ENCODE measurements at regions not wholly inside any gene's neighbourhood (a gene's known extent, or its start where the extent isn't known, plus 50 kb on each side); places are given as distances from the start of the nearest gene placed in this dataset.

GRCh38 chr19:28646629-28647028 is 566.3 kb downstream of the UQCRFS1 start:
- in situ Hi-C loops (cut with MboI) (no loop called here), intact Hi-C loops (cut with micrococcal nuclease; ENCODE audit: unreplicated experiment) (no loop called here)
- H3K4me3 ChIP-seq: no peak overlapping the region
- ChIA-PET POLR2A (no interaction called here), RAD21 (ENCODE audit: unreplicated experiment) (no interaction called here), SMC1A (ENCODE audit: uncharacterized antibody, unreplicated experiment) (no interaction called here), CTCF (no interaction called here)
- WGBS (ENCODE audit: insufficient coverage, insufficient replicate concordance, low lambda C conversion rate, missing lambda C conversion rate): 2% methylated on average over 6 of the region's 6 CpGs
- H3K9me3 ChIP-seq (replicated peaks; ENCODE audit: control insufficient read depth, insufficient read depth, low read length): no peaks in the 10 kb centered on the region; the same call in 2 of the 3 replicates
- FAIRE-seq (no peak), DNase-seq (ENCODE audit: low read depth, low spot score) (no peak), ATAC-seq (no peak)
- no peaks in the 10 kb centered on the region for H3K36me3 ChIP-seq (ENCODE audit: control insufficient read depth in 2 of 2, insufficient read depth in 2 of 2, low read length in 1 of 2)
- no peaks in the 10 kb centered on the region for H3K79me2 ChIP-seq (ENCODE audit: control insufficient read depth, insufficient read depth, low read length)
- no TSS peak for BruUV-seq (replicated peaks)
- no peak for TF ChIP-seq NBN (IDR thresholded peaks at IDR 0.05)
- no peak for TF ChIP-seq SPI1 (IDR thresholded peaks at IDR 0.05; ENCODE audit: borderline replicate concordance, insufficient read depth, low read depth, low read length)
- no peak for TF ChIP-seq NR2C2 (IDR thresholded peaks at IDR 0.05; ENCODE audit: borderline replicate concordance, control insufficient read depth, insufficient read length, low read depth)
- TF ChIP-seq MAX (IDR thresholded peaks at IDR 0.05; ENCODE audit: low read depth, low read length): no peak
- no peak for TF ChIP-seq BCLAF1 (IDR thresholded peaks at IDR 0.05)
- no peak for TF ChIP-seq WRNIP1 (IDR thresholded peaks at IDR 0.05; ENCODE audit: borderline replicate concordance, low read depth, low read length)
- TF ChIP-seq BRCA1 (IDR thresholded peaks at IDR 0.05; ENCODE audit: low read depth, low read length): no peak
- no peak for TF ChIP-seq PML (IDR thresholded peaks at IDR 0.05; ENCODE audit: low read length)
- TF ChIP-seq NFYA (IDR thresholded peaks at IDR 0.05; ENCODE audit: borderline replicate concordance, low read depth, low read length): no peak
- TF ChIP-seq PRDM15 (CRISPR knock-in tag; IDR thresholded peaks at IDR 0.05): no peak
- no peak for TF ChIP-seq FOXK2 (IDR thresholded peaks at IDR 0.05)
- no peak for TF ChIP-seq EGR1 (IDR thresholded peaks at IDR 0.05; ENCODE audit: borderline replicate concordance in 1 of 2, low read depth in 2 of 2, low read length in 2 of 2)
- TF ChIP-seq PKNOX1 (IDR thresholded peaks at IDR 0.05): no peak
- no peak overlapping the region for H2AFZ ChIP-seq (ENCODE audit: control insufficient read depth, low read depth, low read length)
- no peak overlapping the region for H3K27ac ChIP-seq (ENCODE audit: control insufficient read depth, insufficient read depth)
- H3K27me3 ChIP-seq (replicated peaks in 1 of 2; ENCODE audit: control insufficient read depth in 2 of 2, insufficient read depth in 2 of 2, low read length in 1 of 2): no peaks in the 10 kb centered on the region
- H3K4me1 ChIP-seq (ENCODE audit: control insufficient read depth, insufficient read depth, low read length): no peaks in the 10 kb centered on the region
- H3K4me2 ChIP-seq (ENCODE audit: control insufficient read depth, insufficient read depth): no peak overlapping the region
- no peak overlapping the region for H3K9ac ChIP-seq (ENCODE audit: control insufficient read depth, insufficient read depth, low read length)
- H4K20me1 ChIP-seq (ENCODE audit: control insufficient read depth, insufficient read depth): no peaks in the 10 kb centered on the region
